Fibroblast of mammary gland (primary cell): ENCODE measurements at regions not wholly inside any gene's neighbourhood (a gene's known extent, or its start where the extent isn't known, plus 50 kb on each side); places are given as distances from the start of the nearest gene placed in this dataset.
A peak's percentile ranks its signal among the peaks of the same experiment; 100 is the strongest.

Experiments
- DNase-seq: peaks from one replicate; pipeline ENCODE4 v3.0.0-alpha.2; 2010; ENCODE audit warnings: low read depth
- H3K4me3 ChIP-seq: 2 replicates; pipeline ENCODE4 v1.5.1; 2011; ENCODE audit warnings: low read depth, mild to moderate bottlenecking, low read length, moderate library complexity; ENCODE audit not compliant: control insufficient read depth
- TF ChIP-seq, protein P1 (sequence below): conservative IDR thresholded peaks from 2 replicates; pipeline ENCODE4 v1.5.1; 2011; ENCODE audit warnings: low read depth, low read length, inconsistent platforms; ENCODE audit not compliant: control insufficient read depth, insufficient read depth

DNA sequence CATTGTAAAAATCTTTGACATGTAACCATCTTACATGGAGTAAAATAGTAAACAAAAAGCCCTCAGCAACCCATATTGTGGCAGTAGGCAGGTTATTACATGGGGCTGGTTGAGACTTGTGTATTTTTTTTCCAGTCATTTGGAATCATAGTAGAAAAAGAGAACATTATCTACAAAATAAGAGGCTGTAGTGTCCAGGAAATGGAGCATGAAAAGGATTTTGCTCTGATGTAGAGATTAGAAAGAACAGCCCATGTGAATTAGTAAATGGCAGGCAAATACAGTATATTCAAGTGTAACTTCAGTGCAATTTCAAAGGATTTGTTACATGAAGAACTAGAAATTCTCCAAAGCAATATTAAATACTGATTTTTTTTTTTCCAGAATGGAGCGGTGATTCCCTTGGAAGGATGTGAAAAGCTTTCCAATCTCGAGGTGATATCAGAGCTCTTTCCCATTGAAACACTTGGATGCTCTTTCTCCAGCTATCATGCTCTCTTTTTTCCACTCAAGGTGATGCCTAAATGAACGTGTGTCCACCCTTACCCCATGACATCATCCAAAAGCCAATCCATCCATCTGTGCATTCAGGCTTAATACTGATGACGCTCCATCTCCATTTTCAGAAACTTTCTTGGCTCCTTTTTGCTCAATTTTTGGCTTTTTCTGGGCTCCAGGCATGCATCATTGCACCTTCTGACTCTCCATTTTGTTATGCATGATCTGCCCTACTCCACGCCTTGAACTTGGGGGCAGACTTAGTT lies 1034.7 kb downstream of the TYW1 start:
- no peak for DNase-seq
- TF ChIP-seq, protein P1, sequence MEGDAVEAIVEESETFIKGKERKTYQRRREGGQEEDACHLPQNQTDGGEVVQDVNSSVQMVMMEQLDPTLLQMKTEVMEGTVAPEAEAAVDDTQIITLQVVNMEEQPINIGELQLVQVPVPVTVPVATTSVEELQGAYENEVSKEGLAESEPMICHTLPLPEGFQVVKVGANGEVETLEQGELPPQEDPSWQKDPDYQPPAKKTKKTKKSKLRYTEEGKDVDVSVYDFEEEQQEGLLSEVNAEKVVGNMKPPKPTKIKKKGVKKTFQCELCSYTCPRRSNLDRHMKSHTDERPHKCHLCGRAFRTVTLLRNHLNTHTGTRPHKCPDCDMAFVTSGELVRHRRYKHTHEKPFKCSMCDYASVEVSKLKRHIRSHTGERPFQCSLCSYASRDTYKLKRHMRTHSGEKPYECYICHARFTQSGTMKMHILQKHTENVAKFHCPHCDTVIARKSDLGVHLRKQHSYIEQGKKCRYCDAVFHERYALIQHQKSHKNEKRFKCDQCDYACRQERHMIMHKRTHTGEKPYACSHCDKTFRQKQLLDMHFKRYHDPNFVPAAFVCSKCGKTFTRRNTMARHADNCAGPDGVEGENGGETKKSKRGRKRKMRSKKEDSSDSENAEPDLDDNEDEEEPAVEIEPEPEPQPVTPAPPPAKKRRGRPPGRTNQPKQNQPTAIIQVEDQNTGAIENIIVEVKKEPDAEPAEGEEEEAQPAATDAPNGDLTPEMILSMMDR, result no peak
- no peak overlapping the region for H3K4me3 ChIP-seq

DNA sequence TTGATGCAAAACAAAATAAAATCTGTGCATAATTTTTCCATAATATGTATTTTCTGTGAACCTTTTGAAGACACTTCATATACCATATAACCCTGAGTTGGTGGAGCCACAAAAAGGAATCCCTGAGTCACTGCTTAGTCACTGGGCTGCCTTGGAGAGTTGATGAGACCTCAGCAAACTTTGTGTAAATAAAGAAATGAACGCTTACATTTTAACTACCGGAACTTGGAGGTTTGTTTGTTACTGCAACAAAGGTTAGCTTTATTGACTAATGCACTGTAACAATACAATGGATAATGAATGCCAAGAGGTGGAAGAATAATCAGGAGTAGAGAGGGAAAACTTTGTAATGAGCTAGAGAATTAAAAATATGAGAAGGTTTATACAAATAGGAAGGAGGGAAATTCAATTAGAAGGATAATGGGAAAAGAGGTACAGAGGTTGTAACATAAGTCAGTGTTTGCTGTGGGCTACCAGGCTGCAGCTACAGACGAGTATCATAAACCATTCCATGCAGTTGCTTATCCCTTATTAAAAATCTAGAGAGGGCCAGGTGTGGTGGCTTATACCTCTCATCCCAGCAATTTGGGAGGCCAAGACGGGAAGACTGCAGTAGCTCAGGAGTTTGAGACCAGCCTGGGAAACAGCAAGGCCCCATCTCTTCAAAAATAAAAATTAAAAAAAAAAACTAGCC lies 1042.1 kb downstream of the TYW1 start:
- DNase-seq, result peak; percentile 16
- TF ChIP-seq, protein P1, result no peak
- no peak overlapping the region for H3K4me3 ChIP-seq

DNA sequence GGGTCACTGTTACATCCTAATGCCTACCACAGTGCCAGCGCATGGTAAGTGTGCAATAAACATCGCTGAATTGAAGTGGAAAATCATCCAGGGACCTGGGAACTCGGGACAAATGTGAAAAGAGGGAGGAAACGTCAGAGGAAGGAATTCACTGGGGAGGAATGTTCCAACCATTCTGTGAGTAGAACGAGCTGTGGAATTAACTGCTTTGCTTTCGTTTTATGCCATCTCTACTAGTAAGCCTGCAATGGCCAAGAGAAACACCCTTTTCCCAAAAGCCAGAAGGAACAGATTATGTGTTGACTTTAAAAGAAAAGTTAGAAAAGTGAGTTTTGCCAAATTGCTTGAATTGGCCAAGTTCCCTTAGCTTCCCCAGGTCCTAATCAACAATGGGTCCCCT lies 1044.9 kb downstream of the TYW1 start:
- H3K4me3 ChIP-seq, result no peak overlapping the region
- TF ChIP-seq, protein P1, result no peak
- DNase-seq, result no peak

DNA sequence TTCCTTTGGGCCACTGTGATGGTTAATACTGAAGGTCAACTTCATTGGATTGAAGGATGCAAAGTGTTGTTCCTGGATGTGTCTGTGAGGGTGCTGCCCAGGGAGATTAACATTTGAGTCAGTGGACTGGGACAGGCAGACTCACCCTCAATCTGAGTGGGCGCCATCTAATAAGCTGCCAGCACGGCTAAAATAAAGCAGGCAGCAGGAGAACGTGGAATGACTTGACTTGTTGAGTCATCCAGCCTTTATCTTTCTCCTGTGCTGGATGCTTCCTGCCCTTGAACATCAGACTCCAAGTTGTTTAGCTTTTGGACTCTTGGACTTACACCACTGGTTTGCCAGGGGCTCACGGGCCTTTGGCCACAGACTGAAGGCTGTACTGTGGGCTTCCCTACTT lies 1046.9 kb downstream of the TYW1 start:
- no peak overlapping the region for H3K4me3 ChIP-seq
- DNase-seq, result no peak
- TF ChIP-seq, protein P1, result no peak

DNA sequence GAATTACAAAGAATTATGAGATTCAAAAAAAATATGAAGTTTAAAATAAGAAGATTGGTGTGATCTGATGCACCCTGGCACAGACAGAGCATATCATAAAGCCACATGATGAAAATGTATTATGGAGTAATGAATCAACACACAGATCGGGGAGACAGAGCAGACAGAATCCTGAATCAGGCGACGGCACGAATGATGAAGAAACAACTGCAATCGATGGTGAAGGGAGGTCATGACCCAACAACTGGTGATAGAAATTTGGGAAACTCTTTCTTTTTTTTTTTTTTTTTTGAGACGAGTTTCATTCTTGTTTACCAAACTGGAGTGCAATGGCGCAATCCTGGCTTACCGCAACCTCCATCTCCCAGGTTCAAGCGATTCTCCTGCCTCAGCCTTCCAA lies 1054.0 kb downstream of the TYW1 start:
- TF ChIP-seq, protein P1, result no peak

DNA sequence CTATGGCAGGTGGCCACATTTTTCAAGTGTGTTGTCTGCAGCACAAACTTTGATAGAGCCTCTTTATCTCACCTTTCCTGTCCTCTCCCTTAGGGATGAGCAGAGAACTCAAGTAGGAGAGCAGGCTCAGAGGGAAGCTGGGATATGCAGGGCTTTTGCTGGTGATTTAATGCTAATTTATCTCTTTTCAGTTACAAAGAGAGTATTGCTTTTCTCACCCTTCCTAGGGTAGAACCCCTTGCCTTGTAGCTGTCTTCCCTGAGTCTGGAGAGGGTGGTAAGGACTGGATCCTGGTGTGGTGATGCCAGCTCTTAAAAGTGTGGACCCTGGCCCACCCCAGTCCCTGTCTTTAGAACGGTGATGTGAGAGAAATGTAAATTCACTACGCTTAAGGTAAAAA lies 1061.4 kb downstream of the TYW1 start:
- DNase-seq, result no peak
- H3K4me3 ChIP-seq, result no peak overlapping the region
- TF ChIP-seq, protein P1, result no peak

More for the DNA sequence above, 1054.0 kb downstream of the TYW1 start:
- H3K4me3 ChIP-seq, result no peak overlapping the region
- DNase-seq, result no peak
